Stimulated activated memory B cell treated with anti-CD40 and anti-IgM and Interleukin-4, amounts not matched to agents 10 μg/mL and 1 μg/mL and 100 μg/mL, for 72 hours (primary cell): ENCODE measurements at regions not wholly inside any gene's neighbourhood (a gene's known extent, or its start where the extent isn't known, plus 50 kb on each side); places are given as distances from the start of the nearest gene placed in this dataset.

Experiments used
- ATAC-seq: fragments of 150-1000 bp; cut with Tn5 transposase; 2 replicates; pipeline ENCODE4 v1.10.0; 2021
- H3K27ac Mint-ChIP-seq: one replicate; pipeline ENCODE4 v1.8.0; 2022; ENCODE audit warnings: mild to moderate bottlenecking, mixed read lengths
- H3K27me3 Mint-ChIP-seq: one replicate; pipeline ENCODE4 v1.8.0; 2022; ENCODE audit warnings: mixed read lengths
- H3K36me3 Mint-ChIP-seq: one replicate; pipeline ENCODE4 v1.8.0; 2022; ENCODE audit warnings: mixed read lengths
- H3K4me1 Mint-ChIP-seq: one replicate; pipeline ENCODE4 v1.8.0; 2022; ENCODE audit warnings: mixed read lengths
- H3K4me3 Mint-ChIP-seq: one replicate; pipeline ENCODE4 v1.8.0; 2022; ENCODE audit warnings: mild to moderate bottlenecking, moderate library complexity, mixed read lengths
- H3K9me3 Mint-ChIP-seq: one replicate; pipeline ENCODE4 v1.8.0; 2022; ENCODE audit warnings: mixed read lengths

DNA sequence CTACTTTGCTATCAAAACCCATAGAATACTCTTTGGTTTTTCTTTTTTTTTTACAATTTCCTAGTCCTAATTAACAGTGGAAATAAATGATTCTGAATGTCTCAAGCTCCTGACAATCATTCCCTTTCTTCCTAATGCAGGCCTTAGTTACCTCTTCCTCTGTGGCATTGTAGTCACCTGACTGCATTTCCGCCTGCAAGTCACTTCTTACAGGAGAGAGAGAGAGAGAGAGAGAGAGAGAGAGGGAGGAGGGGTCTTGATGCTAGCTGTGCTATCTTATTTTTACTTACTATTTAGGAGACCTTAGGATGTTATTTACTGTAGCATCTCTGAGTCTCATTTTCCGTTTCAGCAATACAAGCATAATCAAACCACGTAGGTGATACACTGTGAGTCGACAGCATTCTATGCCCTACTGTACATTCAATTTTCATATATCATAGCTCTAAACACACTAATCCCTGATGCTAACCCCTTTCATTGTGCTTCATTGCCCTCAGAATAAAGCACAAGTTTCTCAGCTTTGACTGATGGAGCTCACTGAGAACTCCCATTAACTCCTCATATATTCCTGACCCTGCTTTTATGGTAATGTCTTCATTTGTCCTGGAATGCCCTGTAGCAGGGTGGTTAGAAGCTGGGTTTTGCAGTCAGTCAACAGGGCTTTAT, 1237.3 kb downstream of the XPNPEP1 start:
- H3K4me3 Mint-ChIP-seq: no peak overlapping the region
- H3K27me3 Mint-ChIP-seq: no peaks in the 10 kb centered on the region
- peaks cover 6% of the 10 kb centered on the region for H3K4me1 Mint-ChIP-seq
- no peaks in the 10 kb centered on the region for H3K9me3 Mint-ChIP-seq
- no peaks in the 10 kb centered on the region for H3K36me3 Mint-ChIP-seq
- H3K27ac Mint-ChIP-seq: no peak overlapping the region
- ATAC-seq: no peak

DNA sequence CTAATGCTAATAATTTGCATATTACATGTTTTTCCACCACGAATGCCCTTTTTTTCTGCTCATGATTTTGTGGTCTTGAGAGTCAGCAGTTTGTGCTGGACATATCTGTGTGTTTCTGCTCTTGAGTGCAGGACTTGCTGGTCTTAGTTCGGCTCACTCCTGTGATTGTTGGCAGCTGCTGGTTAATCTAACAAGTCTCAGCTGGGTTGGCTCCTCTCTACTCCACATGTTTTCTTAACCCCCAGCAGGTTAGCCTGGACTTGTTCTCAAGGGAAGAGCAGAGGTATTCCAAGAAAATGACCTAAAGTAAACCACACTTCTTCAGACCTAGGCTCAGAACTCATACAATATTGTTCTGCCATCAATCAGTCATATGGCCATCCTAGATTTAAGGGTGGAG, 1238.9 kb downstream of the XPNPEP1 start:
- H3K27me3 Mint-ChIP-seq: no peaks in the 10 kb centered on the region
- peaks cover 6% of the 10 kb centered on the region for H3K4me1 Mint-ChIP-seq
- H3K27ac Mint-ChIP-seq: no peak overlapping the region

DNA sequence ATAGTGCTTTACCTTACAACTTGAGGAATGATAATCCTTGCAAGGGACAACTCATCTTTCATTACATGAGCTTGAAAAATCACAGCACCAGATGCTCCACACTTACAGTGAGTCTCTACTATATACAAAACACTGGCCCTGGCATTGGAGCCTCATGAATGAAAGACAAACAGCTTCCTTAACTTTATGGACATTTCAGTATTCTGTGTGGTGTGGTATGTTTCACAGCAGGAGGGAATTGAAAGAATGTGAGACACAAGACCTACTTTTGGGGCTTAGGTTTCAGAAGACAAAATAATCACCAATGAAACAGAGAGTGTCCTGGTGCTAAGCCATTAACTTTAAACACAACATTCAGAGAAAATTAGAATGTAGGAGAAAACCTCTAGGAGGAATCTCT, 1249.6 kb downstream of the XPNPEP1 start:
- no peak for ATAC-seq
- no peaks in the 10 kb centered on the region for H3K27me3 Mint-ChIP-seq
- no peaks in the 10 kb centered on the region for H3K36me3 Mint-ChIP-seq
- no peaks in the 10 kb centered on the region for H3K9me3 Mint-ChIP-seq
- H3K27ac Mint-ChIP-seq: no peak overlapping the region
- H3K4me1 Mint-ChIP-seq: no peaks in the 10 kb centered on the region
- H3K4me3 Mint-ChIP-seq: no peak overlapping the region

More for the DNA sequence above, 1238.9 kb downstream of the XPNPEP1 start:
- Mint-ChIP-seq H3K4me3 (no peak overlapping the region), H3K9me3 (no peaks in the 10 kb centered on the region), H3K36me3 (no peaks in the 10 kb centered on the region)
- no peak for ATAC-seq

DNA sequence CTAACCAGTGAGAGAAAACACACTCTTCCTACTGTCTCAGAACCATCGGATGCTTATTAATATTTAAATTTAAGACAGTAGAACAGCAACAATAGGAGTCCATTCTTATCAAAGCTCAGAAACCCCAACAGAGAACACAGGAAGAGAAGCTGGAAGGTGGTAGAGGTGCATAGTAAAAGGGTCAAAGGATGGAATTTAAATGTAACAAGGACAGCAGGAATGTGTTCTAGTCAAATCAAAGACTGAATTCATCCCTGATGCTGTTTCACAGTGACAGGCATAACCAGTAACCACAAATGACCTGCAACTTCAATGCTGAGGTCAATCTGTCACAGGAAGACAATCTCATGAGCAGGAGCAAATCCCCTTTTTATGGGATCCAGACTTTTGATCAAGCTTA, 1259.7 kb downstream of the XPNPEP1 start:
- no peak overlapping the region for H3K27ac Mint-ChIP-seq
- H3K9me3 Mint-ChIP-seq: no peaks in the 10 kb centered on the region
- no peaks in the 10 kb centered on the region for H3K27me3 Mint-ChIP-seq
- H3K4me1 Mint-ChIP-seq: no peaks in the 10 kb centered on the region
- no peak overlapping the region for H3K4me3 Mint-ChIP-seq
- no peak for ATAC-seq
- H3K36me3 Mint-ChIP-seq: no peaks in the 10 kb centered on the region

DNA sequence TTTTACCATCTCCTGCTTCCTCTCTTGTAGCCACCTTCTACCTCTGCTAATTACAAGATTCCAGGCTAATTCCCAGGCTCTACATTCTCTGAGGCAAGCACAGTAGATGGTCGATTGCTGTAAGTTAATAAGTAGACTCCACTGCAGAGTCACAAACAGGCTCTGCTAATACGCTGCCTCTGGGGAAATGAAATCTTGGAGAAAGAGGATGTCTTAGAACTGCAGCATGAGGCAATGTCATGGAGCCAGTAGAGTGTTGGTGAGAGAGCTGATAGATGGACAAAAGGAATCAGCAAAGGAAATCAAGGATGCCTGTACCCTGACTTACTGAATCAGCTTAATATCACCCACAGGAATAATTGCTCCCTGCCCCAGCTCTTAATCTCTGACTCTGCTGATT, 1260.3 kb downstream of the XPNPEP1 start:
- Mint-ChIP-seq H3K9me3 (no peaks in the 10 kb centered on the region), H3K4me3 (no peak overlapping the region), H3K36me3 (no peaks in the 10 kb centered on the region), H3K27ac (no peak overlapping the region), H3K27me3 (no peaks in the 10 kb centered on the region), H3K4me1 (no peaks in the 10 kb centered on the region)
- no peak for ATAC-seq

DNA sequence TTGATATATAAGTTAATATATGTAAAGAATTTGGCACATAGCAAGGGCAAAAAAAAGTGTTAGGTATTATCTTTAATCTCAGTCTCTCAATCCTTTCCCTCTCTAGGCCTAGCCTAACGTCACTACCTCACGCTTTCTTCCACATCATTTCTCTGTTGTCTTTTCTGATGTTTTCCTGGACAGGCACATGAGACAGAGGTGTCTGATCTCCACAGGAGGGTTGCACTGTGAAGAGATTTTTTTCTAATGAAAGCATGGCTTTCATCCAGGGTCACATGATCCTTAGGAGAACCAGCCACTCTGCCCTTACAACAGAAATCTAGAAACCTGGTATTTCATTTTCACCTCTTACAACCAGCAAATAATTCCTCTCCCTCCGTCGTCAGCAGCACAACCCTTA, 1268.3 kb downstream of the XPNPEP1 start:
- Mint-ChIP-seq H3K4me1 (no peaks in the 10 kb centered on the region), H3K9me3 (no peaks in the 10 kb centered on the region), H3K27ac (no peak overlapping the region), H3K36me3 (no peaks in the 10 kb centered on the region), H3K27me3 (no peaks in the 10 kb centered on the region), H3K4me3 (no peak overlapping the region)
- no peak for ATAC-seq

DNA sequence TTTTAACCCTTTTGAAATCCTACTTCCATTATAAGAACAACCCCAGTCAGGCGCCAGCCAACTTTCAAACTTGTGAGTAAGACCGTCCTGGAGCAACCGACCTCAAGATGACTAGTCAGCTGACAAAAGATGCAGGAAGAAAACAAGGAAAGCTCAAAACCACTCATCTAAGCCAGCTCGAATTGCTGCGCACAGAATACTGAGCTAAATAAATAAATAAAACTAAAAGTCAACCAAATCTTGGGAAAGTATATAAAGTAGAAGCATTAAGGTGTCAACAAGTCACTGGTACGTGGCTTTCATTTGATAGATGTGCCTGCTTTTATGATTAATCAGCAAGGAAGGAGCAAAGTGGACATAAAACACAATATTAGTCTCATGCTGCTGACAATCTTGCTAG, 1269.8 kb downstream of the XPNPEP1 start:
- Mint-ChIP-seq H3K36me3 (no peaks in the 10 kb centered on the region), H3K4me3 (no peak overlapping the region), H3K27me3 (no peaks in the 10 kb centered on the region), H3K4me1 (no peaks in the 10 kb centered on the region), H3K27ac (no peak overlapping the region), H3K9me3 (no peaks in the 10 kb centered on the region)
- ATAC-seq: no peak

DNA sequence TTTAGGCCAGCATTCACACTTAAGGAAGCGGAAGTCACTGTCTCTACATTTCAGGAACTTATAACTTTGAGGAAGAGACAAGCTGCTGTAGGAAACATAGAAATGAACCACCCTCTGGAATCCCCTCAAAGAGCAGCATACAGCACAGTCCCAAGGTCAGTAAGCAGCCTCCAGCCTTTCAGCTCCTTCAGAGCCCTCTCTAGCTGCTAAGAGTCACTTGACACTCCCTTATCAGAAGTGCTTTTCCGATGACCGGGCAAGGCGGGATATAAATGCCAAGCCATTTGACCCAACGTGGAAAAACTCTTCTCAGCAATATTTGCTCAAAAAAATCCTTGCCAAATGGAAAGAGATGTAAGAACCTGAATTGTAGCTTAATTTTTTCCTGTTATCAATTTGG, 1284.3 kb downstream of the XPNPEP1 start:
- H3K27ac Mint-ChIP-seq: no peak overlapping the region
- no peaks in the 10 kb centered on the region for H3K36me3 Mint-ChIP-seq
- ATAC-seq: no peak
- H3K9me3 Mint-ChIP-seq: peaks cover 5% of the 10 kb centered on the region
- no peaks in the 10 kb centered on the region for H3K27me3 Mint-ChIP-seq
- no peak overlapping the region for H3K4me3 Mint-ChIP-seq
- no peaks in the 10 kb centered on the region for H3K4me1 Mint-ChIP-seq

DNA sequence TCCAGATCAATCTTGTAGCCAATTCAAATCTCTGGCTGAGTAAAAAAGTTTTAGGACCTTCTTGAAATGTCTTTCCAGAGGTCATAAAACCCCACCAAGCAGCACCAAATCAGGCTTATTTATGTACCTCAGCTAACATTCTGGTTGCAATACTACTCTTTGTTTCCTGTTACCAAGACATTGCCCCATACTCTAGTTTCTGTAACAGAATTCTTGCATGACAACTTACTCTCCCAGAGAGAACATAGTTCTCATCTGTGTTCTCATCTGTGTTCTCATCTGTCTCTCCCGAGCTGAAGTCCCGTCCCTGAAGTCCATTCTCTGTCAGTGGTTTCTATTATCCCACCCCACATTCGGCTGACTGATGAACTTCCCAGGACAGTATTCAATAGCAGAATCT, 1285.1 kb downstream of the XPNPEP1 start:
- Mint-ChIP-seq H3K4me3 (no peak overlapping the region), H3K27me3 (no peaks in the 10 kb centered on the region), H3K4me1 (peaks cover 4% of the 10 kb centered on the region), H3K36me3 (no peaks in the 10 kb centered on the region), H3K27ac (no peak overlapping the region), H3K9me3 (no peaks in the 10 kb centered on the region)
- no peak for ATAC-seq

DNA sequence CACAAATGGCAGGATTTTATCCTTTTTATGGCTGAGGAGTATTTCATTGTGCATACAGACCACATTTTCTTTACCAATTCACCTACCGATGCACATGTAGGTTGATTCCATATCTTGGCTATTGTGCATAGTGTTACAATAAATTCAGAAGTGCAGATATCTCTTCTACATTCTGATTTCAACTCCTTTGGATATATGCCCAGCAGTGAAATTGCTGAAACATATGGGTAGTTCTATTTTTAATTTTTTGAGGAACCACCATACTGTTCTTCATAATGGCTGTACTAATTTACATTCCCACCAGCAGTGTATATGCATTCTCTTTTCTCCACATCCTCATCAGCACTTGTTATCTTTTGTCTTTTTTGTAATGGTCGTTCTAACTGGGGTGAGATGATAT, 1290.3 kb downstream of the XPNPEP1 start:
- Mint-ChIP-seq H3K36me3 (no peaks in the 10 kb centered on the region), H3K4me1 (peaks cover 34% of the 10 kb centered on the region), H3K27ac (no peak overlapping the region), H3K27me3 (no peaks in the 10 kb centered on the region), H3K9me3 (no peaks in the 10 kb centered on the region), H3K4me3 (no peak overlapping the region)
- no peak for ATAC-seq

DNA sequence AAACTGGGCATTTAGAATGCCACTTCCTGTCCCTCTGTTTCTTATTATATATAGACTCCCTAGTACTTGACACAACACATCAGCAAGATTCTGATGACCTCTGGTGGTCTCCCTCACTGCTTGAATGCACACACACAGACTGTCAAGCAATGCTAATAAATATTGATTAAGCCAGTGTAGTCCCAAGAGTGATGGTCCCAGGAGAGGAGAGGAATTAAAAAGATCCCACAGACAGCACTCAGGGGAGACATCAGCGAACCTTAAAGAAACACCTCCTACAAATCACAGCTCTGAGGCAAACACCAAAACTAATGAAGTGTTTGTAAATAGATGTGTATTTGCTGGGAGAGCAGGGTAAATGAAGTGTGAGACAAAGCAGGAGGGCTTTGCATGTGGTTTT, 1291.2 kb downstream of the XPNPEP1 start:
- H3K4me3 Mint-ChIP-seq: no peak overlapping the region
- no peaks in the 10 kb centered on the region for H3K9me3 Mint-ChIP-seq
- no peaks in the 10 kb centered on the region for H3K27me3 Mint-ChIP-seq
- ATAC-seq: no peak
- peak overlapping the region; percentile 48 for H3K27ac Mint-ChIP-seq
- no peaks in the 10 kb centered on the region for H3K36me3 Mint-ChIP-seq
- peaks cover 34% of the 10 kb centered on the region for H3K4me1 Mint-ChIP-seq

DNA sequence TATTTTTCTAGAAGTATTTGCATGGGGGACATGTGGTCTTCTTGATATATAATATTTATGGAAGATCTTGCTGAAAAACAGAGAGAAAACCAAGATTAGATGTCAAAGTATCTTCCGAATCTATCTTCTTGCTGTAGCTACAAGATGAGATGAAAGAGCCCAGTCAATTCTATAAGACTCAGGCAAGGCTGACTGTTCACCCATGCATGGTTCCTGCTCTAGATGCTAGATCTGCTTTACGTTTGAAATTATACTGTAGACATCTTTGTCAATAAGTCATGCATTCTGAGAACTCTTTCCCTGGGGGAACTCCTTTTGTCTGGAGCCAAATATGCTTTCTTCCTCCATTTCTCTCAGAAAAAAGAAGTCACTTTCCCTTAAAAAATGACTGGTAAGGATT, 1292.0 kb downstream of the XPNPEP1 start:
- Mint-ChIP-seq H3K27ac (peak overlapping the region; percentile 48), H3K9me3 (no peaks in the 10 kb centered on the region), H3K36me3 (no peaks in the 10 kb centered on the region), H3K27me3 (no peaks in the 10 kb centered on the region), H3K4me1 (peaks cover 34% of the 10 kb centered on the region), H3K4me3 (no peak overlapping the region)
- peak; percentile 87 for ATAC-seq

DNA sequence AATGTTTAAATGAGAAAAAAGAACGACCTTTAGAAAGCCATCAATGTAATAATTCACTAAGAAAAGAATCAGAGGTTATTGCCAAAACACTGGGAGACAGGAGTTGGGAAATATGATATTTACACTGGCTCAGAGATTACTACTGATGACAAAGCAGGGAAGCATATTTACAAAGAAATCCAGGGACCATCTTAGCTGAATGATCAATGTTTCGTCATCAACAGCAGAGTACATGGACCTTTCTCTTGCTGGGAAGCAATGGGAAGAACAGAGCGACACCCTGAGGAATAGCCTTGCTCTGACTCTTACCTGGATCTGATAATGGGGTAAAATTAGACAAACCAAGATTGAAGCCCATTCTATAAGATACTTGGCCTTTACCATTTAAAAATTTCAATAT, 1293.5 kb downstream of the XPNPEP1 start:
- Mint-ChIP-seq H3K4me3 (no peak overlapping the region), H3K4me1 (peaks cover 34% of the 10 kb centered on the region), H3K36me3 (no peaks in the 10 kb centered on the region), H3K27me3 (no peaks in the 10 kb centered on the region), H3K9me3 (no peaks in the 10 kb centered on the region), H3K27ac (peak overlapping the region; percentile 17)
- no peak for ATAC-seq

DNA sequence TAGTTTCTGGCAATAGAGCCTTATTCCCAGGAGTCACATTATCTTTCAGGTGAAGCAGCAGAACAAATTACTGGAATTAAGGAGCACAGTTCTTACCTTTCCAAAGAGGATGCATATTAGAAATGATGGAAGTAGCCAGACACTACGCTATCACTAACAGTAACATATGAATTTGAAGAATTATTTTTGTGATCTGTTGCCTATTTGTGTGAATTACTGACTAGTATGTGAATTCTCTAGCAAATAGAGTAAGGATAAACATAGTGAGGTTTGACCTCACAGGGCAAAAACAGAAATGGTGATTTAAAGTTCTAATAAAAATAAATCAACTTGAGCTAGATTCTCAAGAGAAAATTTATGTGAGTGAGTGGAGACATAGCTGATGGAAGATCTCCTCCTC, 1299.3 kb downstream of the XPNPEP1 start:
- Mint-ChIP-seq H3K27me3 (no peaks in the 10 kb centered on the region), H3K27ac (no peak overlapping the region), H3K4me3 (no peak overlapping the region), H3K36me3 (no peaks in the 10 kb centered on the region), H3K4me1 (no peaks in the 10 kb centered on the region), H3K9me3 (no peaks in the 10 kb centered on the region)
- ATAC-seq: no peak

DNA sequence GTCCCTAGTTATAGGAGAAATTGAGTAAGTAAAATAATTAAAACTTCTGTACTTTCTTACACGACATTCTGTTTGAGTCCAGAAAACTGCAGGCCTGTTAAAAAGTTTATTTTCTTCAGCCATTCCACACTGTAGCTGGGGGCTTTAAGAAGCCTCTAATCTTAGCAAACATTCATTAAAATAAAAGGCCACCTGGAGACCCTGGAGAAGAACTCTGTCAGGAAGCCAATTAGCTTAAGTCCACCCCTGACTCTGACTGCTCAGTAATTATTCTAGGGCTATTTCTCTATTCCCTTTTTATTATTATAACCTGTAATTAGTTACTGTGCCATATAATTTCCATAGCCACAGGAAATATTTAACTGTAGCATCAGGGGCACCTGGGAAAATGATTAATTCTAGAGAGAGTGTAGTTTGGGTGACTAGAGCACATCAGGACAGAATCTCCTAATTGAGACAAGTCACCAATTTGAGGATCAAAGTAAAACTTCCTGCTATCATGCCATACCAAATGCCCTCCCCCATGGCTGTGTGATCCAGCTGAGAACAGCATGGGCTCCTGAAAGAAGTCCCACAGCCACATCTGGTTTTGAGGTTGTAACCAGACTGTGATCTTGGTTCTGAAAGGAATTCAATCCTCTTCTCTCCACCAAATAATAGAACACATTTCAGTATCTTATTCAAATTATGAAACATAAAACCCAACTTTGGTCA, 1302.3 kb downstream of the XPNPEP1 start:
- ATAC-seq: no peak

DNA sequence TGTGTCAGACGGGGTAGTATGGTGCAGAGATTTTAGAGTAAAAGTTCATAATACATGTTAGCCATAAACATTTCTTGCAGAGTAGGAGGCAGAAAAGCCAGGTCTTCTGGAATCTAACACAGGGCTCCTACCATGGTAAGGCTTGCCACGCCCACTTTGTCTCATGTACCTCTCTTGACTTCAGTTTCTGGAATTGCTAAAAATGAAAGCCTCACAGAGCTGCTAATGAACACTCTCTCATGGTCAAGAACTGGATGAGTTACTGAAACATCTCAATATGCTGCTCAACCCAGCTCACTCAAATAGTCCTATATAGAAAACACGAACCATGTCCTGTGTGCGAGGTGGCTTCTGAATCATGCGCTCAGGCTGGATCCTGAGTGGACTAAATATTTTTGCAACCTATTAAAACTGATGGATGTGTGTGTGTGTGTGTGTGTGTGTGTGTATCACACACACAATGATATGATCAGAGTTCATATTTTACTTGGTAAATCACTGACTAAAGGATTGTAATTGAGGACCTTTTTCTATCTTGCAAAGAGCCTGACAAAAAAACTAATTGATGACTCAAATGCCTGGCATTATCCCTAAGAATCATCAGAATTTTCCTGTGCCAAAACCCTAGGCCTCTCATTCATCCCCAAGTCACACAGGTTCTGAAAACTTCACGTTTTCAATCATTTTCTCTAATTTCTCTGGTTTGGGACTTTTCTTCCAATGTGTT, 1306.6 kb downstream of the XPNPEP1 start:
- H3K36me3 Mint-ChIP-seq: no peaks in the 10 kb centered on the region
- no peak for ATAC-seq
- no peak overlapping the region for H3K27ac Mint-ChIP-seq
- H3K4me3 Mint-ChIP-seq: no peak overlapping the region
- no peaks in the 10 kb centered on the region for H3K4me1 Mint-ChIP-seq
- H3K27me3 Mint-ChIP-seq: no peaks in the 10 kb centered on the region
- H3K9me3 Mint-ChIP-seq: no peaks in the 10 kb centered on the region

More for the DNA sequence above, 1302.3 kb downstream of the XPNPEP1 start:
- Mint-ChIP-seq H3K27me3 (no peaks in the 10 kb centered on the region), H3K4me1 (no peaks in the 10 kb centered on the region), H3K4me3 (no peak overlapping the region), H3K9me3 (no peaks in the 10 kb centered on the region), H3K27ac (no peak overlapping the region), H3K36me3 (no peaks in the 10 kb centered on the region)
